ENCODE measurements at regions not wholly inside any gene's neighbourhood (a gene's known extent, or its start where the extent isn't known, plus 50 kb on each side); places are given as distances from the start of the nearest gene placed in this dataset.

- no peak overlapping the region for H2BK12ac ChIP-seq (ENCODE audit: low read depth, low read length)
- DNase-seq (ENCODE audit: low read depth in 1 of 2, low spot score in 2 of 2) (no peak), FAIRE-seq (no peak)
- H4K20me1 ChIP-seq (replicated peaks in 1 of 2; ENCODE audit: control insufficient read depth in 1 of 2, insufficient read depth in 2 of 2, low read length in 2 of 2) = peaks cover 0 to 3% of the 10 kb centered on the region in 2 experiments
- H3K9ac ChIP-seq (replicated peaks in 1 of 4; ENCODE audit: extremely low read depth in 1 of 4, low read depth in 3 of 4, low read length in 3 of 4) = no peak overlapping the region
- H3K56ac ChIP-seq (replicated peaks; ENCODE audit: insufficient read length, low read depth, low read length) = no peak overlapping the region
- peaks cover 0 to 3% of the 10 kb centered on the region in 2 experiments; a peak in 1 of 4 replicates for H3K79me2 ChIP-seq (ENCODE audit: control insufficient read depth in 1 of 2, insufficient read depth in 2 of 2, low read length in 2 of 2)
- TF ChIP-seq JUND (IDR thresholded peaks at IDR 0.05; ENCODE audit: low read length) (no peak), BCL11A (IDR thresholded peaks at IDR 0.05; ENCODE audit: low read depth in 2 of 2, low read length in 2 of 2) (no peak), CHD1 (IDR thresholded peaks at IDR 0.05; ENCODE audit: low read depth, low read length) (no peak)
- no peak overlapping the region for H2BK15ac ChIP-seq (ENCODE audit: low read length)
- no peak overlapping the region for H2BK120ac ChIP-seq (replicated peaks; ENCODE audit: low read depth, low read length)
- no peak overlapping the region for H2BK20ac ChIP-seq (ENCODE audit: low read length)
- H2AK5ac ChIP-seq (ENCODE audit: low read depth, low read length) = no peak overlapping the region
- no peaks in the 10 kb centered on the region for H3K27me3 ChIP-seq (replicated peaks in 1 of 4; ENCODE audit: control insufficient read depth in 3 of 4, extremely low read depth in 1 of 4, insufficient read depth in 3 of 4, low read length in 3 of 4)
- no peak overlapping the region for H3K27ac ChIP-seq (ENCODE audit: low read depth, low read length)
- no peaks in the 10 kb centered on the region for H3K36me3 ChIP-seq (ENCODE audit: control insufficient read depth in 2 of 4, insufficient read depth in 4 of 4, low read length in 3 of 4)
- no peaks in the 10 kb centered on the region for H3K79me1 ChIP-seq (ENCODE audit: low read depth, low read length)
- no peak overlapping the region for H4K5ac ChIP-seq (ENCODE audit: insufficient read length, low read depth, low read length)
- ChIA-PET POLR2A (ENCODE audit: partially characterized antibody) (interaction anchor here (0.6 to 0.8 kb wide), 2 partner anchors 12 to 262 kb away, joined by 3 read pairs; no protein-coding TSS in a partner anchor), CTCF (ENCODE audit: partially characterized antibody) (interaction anchor here (1.1 kb wide), 1 partner anchor 17 kb away, joined by 4 read pairs; no protein-coding TSS in a partner anchor)
- no peak overlapping the region for H3K4me3 ChIP-seq (ENCODE audit: extremely low read depth in 1 of 4, insufficient read depth in 2 of 4, low read depth in 3 of 4, low read length in 4 of 4)
- H3K4ac ChIP-seq (replicated peaks; ENCODE audit: insufficient read length, low read depth, low read length) = no peak overlapping the region
- no peaks in the 10 kb centered on the region for H3K4me1 ChIP-seq (replicated peaks in 1 of 4; ENCODE audit: control insufficient read depth in 3 of 4, insufficient read depth in 4 of 4, low read length in 3 of 4)
- H3K4me2 ChIP-seq (ENCODE audit: insufficient read depth in 1 of 2, low read depth in 2 of 2, low read length in 2 of 2) = no peak overlapping the region
- no peak overlapping the region for H2BK5ac ChIP-seq (ENCODE audit: low read depth, low read length)
- WGBS, 2 experiments (ENCODE audit: extremely low coverage in 1 of 2, insufficient coverage in 1 of 2, insufficient read length in 1 of 2, insufficient replicate concordance in 2 of 2, low coverage in 1 of 2, low lambda C conversion rate in 2 of 2, missing lambda C conversion rate in 1 of 2) = 97% methylated on average over 8 of the region's 8 CpGs; no CpG with 5 or more reads in 1 of the 2 experiments
- H3K23me2 ChIP-seq (ENCODE audit: low read depth, low read length) = no peaks in the 10 kb centered on the region; the same call in 1 of the 2 replicates
- H3K23ac ChIP-seq (ENCODE audit: insufficient read length) = no peak overlapping the region
- H3K9me3 ChIP-seq (ENCODE audit: insufficient read depth in 2 of 2, low read depth in 1 of 2, low read length in 1 of 2) = no peaks in the 10 kb centered on the region
- H4K8ac ChIP-seq (ENCODE audit: extremely low read depth, insufficient read depth, low read length) = no peak overlapping the region
- H2AFZ ChIP-seq (ENCODE audit: low read length) = no peak overlapping the region
- H3K18ac ChIP-seq (ENCODE audit: extremely low read depth, low read length) = no peak overlapping the region
- no peak overlapping the region for H3K14ac ChIP-seq (ENCODE audit: insufficient read length)
- no peak overlapping the region for H4K91ac ChIP-seq (replicated peaks; ENCODE audit: insufficient read length, low read length)
Measured at GRCh38 chr9:89789922-89790510, 185.2 kb downstream of the GADD45G start.

Data from H1 (cell line).